GM19328 (cell line): ENCODE measurements at regions not wholly inside any gene's neighbourhood (a gene's known extent, or its start where the extent isn't known, plus 50 kb on each side); places are given as distances from the start of the nearest gene placed in this dataset.

Experiments
- ATAC-seq: cut with Tn5 transposase; IDR thresholded peaks from one replicate; pipeline ENCODE4 v1.9.1; 2021; ENCODE audit warnings: mild to moderate bottlenecking, moderate library complexity; ENCODE audit not compliant: unreplicated experiment

GRCh38 chr17:79145548-79145947 is 70.9 kb downstream of the ENGASE start:
- ATAC-seq, result no peak

- ATAC-seq, result no peak
Measured at GRCh38 chr17:79144133-79144532, 69.5 kb downstream of the ENGASE start.

- ATAC-seq, result no peak
Measured at GRCh38 chr17:79142375-79142774, 67.8 kb downstream of the ENGASE start.

GRCh38 chr17:79141578-79142355 is 67.1 kb downstream of the ENGASE start:
- no peak for ATAC-seq

- ATAC-seq, result no peak
Measured at GRCh38 chr17:79138826-79139225, 64.2 kb downstream of the ENGASE start.

- no peak for ATAC-seq
Measured at GRCh38 chr17:79137789-79138165, 63.2 kb downstream of the ENGASE start.

GRCh38 chr17:79137015-79137788 is 62.6 kb downstream of the ENGASE start:
- no peak for ATAC-seq

- no peak for ATAC-seq
Measured at GRCh38 chr17:79136596-79136995, 62.0 kb downstream of the ENGASE start.
